ENCODE measurements at regions not wholly inside any gene's neighbourhood (a gene's known extent, or its start where the extent isn't known, plus 50 kb on each side); places are given as distances from the start of the nearest gene placed in this dataset.
A peak's percentile ranks its signal among the peaks of the same experiment; 100 is the strongest.
"Not testable (repeated sequence)": the region's sequence is repeated elsewhere in the genome, so short reads cannot be mapped to it uniquely, and the experiment has no call there.

DNA sequence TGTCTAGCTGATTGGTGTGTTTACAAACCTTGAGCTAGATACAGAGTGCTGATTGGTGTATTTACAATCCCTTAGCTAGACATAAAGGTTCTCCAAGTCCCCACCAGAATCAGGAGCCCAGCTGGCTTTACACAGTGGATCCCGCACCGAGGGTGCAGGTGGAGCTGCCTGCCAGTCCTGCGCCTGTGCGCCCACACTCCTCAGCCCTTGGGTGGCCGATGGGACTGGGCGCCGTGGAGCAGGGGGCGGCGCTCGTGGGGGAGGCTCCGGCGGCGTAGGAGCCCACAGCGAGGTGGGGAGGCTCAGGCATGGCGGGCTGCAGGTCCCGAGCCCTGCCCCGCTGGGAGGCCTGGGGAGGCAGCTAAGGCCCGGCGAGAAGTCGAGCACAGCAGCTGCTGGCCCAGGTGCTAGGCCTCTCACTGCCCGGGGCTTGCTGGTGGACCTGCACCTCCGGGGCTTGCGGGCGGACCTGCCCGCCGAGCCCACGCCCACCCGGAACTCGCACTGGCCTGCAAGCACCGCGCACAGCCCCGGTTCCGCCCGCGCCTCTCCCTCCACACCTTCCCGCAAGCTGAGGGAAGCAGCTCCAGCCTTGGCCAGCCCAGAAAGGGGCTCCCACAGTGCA is 51.0 kb upstream of the CDYL start:
- not testable (repeated sequence) for H3K4me3 Mint-ChIP-seq

DNA sequence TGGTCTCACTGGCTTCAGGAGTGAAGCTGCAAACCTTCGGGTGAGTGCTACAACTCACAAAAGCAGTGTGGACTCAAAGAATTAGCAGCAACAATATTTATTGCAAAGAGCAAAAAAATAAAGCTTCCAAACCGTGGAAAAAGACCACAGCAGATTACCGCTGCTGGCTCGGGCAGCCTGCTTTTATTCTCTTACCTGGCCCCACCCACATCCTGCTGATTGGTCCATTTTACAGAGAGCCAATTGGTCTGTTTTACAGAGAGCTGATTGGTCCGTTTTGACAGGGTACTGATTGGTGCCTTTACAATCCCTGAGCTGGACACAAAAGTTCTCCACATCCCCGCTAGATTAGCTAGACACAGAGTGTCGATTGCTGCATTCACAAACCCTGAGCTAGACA is 51.5 kb upstream of the CDYL start:
- H3K4me3 ChIP-seq; H3K9me2 ChIP-seq (ENCODE audit: insufficient read depth); H3K9me3 Mint-ChIP-seq; H3K27ac Mint-ChIP-seq; H3K36me3 Mint-ChIP-seq (ENCODE audit: low read depth); H3K27ac ChIP-seq (ENCODE audit: low read depth); H3K4me2 ChIP-seq; H3K27me3 ChIP-seq (ENCODE audit: insufficient read depth); H3K79me2 ChIP-seq (replicated peaks; ENCODE audit: insufficient read depth); H3K36me3 ChIP-seq (ENCODE audit: insufficient read depth); H3K27me3 Mint-ChIP-seq (ENCODE audit: insufficient read depth, low read depth, poor library complexity); H4K20me1 ChIP-seq (replicated peaks; ENCODE audit: insufficient read depth); ATAC-seq; DNase-seq (ENCODE audit: low spot score); H3F3A ChIP-seq (replicated peaks; ENCODE audit: low read depth); H3K4me3 Mint-ChIP-seq: not testable (repeated sequence)
- Histone ChIP-seq H3K4me1 (ENCODE audit: insufficient read depth) (peaks cover 12% of the 10 kb centered on the region), H2AFZ (peak overlapping the region; percentile 30; the same call in 1 of the 2 replicates)
- peaks cover 28% of the 10 kb centered on the region for H3K4me1 Mint-ChIP-seq

More for the DNA sequence above, 51.0 kb upstream of the CDYL start:
- not testable (repeated sequence) for H3F3A ChIP-seq (replicated peaks; ENCODE audit: low read depth); H2AFZ ChIP-seq; H3K4me1 ChIP-seq (ENCODE audit: insufficient read depth); H3K36me3 ChIP-seq (ENCODE audit: insufficient read depth); DNase-seq (ENCODE audit: low spot score); ATAC-seq; H3K27ac ChIP-seq (ENCODE audit: low read depth); H3K9me2 ChIP-seq (ENCODE audit: insufficient read depth); H3K4me2 ChIP-seq; H3K27me3 Mint-ChIP-seq (ENCODE audit: insufficient read depth, low read depth, poor library complexity); H3K27ac Mint-ChIP-seq; H3K79me2 ChIP-seq (replicated peaks; ENCODE audit: insufficient read depth); H3K27me3 ChIP-seq (ENCODE audit: insufficient read depth); H3K4me3 ChIP-seq; H3K9me3 Mint-ChIP-seq; H4K20me1 ChIP-seq (replicated peaks; ENCODE audit: insufficient read depth); H3K36me3 Mint-ChIP-seq (ENCODE audit: low read depth)
- peaks cover 23% of the 10 kb centered on the region for H3K4me1 Mint-ChIP-seq

DNA sequence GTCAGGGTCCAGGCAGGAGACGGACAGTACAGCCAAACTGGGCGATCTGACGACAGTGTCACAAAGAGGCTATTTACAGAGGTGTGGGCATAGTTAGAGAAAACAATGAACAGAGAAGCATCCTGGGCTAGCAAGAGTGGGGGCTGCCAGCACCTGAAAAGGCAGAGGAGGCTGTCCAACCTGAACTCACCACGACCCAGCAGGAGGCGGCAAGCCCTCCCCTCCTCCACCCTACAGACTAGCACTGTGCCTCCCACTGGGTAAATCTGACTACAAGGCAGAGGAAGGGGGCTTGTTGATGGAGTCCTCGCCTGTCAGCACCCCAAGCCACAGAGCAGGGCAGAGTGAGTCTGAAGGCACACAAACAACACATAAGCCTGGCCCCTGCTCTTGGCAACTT is 52.8 kb upstream of the CDYL start:
- peaks cover 9% of the 10 kb centered on the region for H3K27me3 Mint-ChIP-seq (ENCODE audit: insufficient read depth, low read depth, poor library complexity)
- Histone ChIP-seq H3K4me2 (0 out of 2 replicates have a peak overlapping the region, but pooled peaks have one; percentile 25), H3K4me1 (ENCODE audit: insufficient read depth) (peaks cover 21% of the 10 kb centered on the region), H4K20me1 (replicated peaks; ENCODE audit: insufficient read depth) (no peaks in the 10 kb centered on the region), H3K79me2 (replicated peaks; ENCODE audit: insufficient read depth) (no peaks in the 10 kb centered on the region), H3K27me3 (ENCODE audit: insufficient read depth) (no peaks in the 10 kb centered on the region), H3K36me3 (ENCODE audit: insufficient read depth) (no peaks in the 10 kb centered on the region), H3K4me3 (no peak overlapping the region), H3K9me2 (ENCODE audit: insufficient read depth) (no peaks in the 10 kb centered on the region), H3K27ac (ENCODE audit: low read depth) (no peak overlapping the region), H2AFZ (0 out of 2 replicates have a peak overlapping the region, but pooled peaks have one; percentile 44), H3F3A (replicated peaks; ENCODE audit: low read depth) (no peaks in the 10 kb centered on the region)
- ATAC-seq = peak; percentile 83
- no peaks in the 10 kb centered on the region for H3K9me3 Mint-ChIP-seq
- peak; percentile 27 for DNase-seq (ENCODE audit: low spot score)
- H3K4me3 Mint-ChIP-seq = no peak overlapping the region
- H3K27ac Mint-ChIP-seq = no peak overlapping the region
- H3K4me1 Mint-ChIP-seq = peaks cover 34% of the 10 kb centered on the region
- TF ChIP-seq CREB1 (CRISPR knock-in tag; IDR thresholded peaks at IDR 0.05; ENCODE audit: low read depth) (no peak), ZNF331 (CRISPR knock-in tag; IDR thresholded peaks at IDR 0.05; ENCODE audit: low read depth) (no peak), EZH2phosphoT487 (IDR thresholded peaks at IDR 0.05; ENCODE audit: unreplicated experiment) (no peak), POLR2AphosphoS5 (IDR thresholded peaks at IDR 0.05; ENCODE audit: low read depth) (no peak), NANOG (IDR thresholded peaks at IDR 0.05; ENCODE audit: borderline replicate concordance) (no peak)
- TF ChIP-seq, protein P1, sequence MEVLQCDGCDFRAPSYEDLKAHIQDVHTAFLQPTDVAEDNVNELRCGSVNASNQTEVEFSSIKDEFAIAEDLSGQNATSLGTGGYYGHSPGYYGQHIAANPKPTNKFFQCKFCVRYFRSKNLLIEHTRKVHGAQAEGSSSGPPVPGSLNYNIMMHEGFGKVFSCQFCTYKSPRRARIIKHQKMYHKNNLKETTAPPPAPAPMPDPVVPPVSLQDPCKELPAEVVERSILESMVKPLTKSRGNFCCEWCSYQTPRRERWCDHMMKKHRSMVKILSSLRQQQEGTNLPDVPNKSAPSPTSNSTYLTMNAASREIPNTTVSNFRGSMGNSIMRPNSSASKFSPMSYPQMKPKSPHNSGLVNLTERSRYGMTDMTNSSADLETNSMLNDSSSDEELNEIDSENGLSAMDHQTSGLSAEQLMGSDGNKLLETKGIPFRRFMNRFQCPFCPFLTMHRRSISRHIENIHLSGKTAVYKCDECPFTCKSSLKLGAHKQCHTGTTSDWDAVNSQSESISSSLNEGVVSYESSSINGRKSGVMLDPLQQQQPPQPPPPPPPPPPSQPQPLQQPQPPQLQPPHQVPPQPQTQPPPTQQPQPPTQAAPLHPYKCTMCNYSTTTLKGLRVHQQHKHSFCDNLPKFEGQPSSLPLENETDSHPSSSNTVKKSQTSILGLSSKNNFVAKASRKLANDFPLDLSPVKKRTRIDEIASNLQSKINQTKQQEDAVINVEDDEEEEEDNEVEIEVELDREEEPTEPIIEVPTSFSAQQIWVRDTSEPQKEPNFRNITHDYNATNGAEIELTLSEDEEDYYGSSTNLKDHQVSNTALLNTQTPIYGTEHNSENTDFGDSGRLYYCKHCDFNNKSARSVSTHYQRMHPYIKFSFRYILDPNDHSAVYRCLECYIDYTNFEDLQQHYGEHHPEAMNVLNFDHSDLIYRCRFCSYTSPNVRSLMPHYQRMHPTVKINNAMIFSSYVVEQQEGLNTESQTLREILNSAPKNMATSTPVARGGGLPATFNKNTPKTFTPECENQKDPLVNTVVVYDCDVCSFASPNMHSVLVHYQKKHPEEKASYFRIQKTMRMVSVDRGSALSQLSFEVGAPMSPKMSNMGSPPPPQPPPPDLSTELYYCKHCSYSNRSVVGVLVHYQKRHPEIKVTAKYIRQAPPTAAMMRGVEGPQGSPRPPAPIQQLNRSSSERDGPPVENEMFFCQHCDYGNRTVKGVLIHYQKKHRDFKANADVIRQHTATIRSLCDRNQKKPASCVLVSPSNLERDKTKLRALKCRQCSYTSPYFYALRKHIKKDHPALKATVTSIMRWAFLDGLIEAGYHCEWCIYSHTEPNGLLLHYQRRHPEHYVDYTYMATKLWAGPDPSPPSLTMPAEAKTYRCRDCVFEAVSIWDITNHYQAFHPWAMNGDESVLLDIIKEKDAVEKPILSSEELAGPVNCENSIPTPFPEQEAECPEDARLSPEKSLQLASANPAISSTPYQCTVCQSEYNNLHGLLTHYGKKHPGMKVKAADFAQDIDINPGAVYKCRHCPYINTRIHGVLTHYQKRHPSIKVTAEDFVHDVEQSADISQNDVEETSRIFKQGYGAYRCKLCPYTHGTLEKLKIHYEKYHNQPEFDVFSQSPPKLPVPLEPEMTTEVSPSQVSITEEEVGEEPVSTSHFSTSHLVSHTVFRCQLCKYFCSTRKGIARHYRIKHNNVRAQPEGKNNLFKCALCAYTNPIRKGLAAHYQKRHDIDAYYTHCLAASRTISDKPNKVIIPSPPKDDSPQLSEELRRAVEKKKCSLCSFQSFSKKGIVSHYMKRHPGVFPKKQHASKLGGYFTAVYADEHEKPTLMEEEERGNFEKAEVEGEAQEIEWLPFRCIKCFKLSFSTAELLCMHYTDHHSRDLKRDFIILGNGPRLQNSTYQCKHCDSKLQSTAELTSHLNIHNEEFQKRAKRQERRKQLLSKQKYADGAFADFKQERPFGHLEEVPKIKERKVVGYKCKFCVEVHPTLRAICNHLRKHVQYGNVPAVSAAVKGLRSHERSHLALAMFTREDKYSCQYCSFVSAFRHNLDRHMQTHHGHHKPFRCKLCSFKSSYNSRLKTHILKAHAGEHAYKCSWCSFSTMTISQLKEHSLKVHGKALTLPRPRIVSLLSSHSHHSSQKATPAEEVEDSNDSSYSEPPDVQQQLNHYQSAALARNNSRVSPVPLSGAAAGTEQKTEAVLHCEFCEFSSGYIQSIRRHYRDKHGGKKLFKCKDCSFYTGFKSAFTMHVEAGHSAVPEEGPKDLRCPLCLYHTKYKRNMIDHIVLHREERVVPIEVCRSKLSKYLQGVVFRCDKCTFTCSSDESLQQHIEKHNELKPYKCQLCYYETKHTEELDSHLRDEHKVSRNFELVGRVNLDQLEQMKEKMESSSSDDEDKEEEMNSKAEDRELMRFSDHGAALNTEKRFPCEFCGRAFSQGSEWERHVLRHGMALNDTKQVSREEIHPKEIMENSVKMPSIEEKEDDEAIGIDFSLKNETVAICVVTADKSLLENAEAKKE (CRISPR knock-in tag; IDR thresholded peaks at IDR 0.05) = no peak
- TF ChIP-seq, protein P2, sequence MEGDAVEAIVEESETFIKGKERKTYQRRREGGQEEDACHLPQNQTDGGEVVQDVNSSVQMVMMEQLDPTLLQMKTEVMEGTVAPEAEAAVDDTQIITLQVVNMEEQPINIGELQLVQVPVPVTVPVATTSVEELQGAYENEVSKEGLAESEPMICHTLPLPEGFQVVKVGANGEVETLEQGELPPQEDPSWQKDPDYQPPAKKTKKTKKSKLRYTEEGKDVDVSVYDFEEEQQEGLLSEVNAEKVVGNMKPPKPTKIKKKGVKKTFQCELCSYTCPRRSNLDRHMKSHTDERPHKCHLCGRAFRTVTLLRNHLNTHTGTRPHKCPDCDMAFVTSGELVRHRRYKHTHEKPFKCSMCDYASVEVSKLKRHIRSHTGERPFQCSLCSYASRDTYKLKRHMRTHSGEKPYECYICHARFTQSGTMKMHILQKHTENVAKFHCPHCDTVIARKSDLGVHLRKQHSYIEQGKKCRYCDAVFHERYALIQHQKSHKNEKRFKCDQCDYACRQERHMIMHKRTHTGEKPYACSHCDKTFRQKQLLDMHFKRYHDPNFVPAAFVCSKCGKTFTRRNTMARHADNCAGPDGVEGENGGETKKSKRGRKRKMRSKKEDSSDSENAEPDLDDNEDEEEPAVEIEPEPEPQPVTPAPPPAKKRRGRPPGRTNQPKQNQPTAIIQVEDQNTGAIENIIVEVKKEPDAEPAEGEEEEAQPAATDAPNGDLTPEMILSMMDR (conservative IDR thresholded peaks at IDR 0.05; ENCODE audit: low read depth in 2 of 2) = no peak
- no peaks in the 10 kb centered on the region for H3K36me3 Mint-ChIP-seq (ENCODE audit: low read depth)

Measured in GM23338 (cell line).